ENCODE measurements at regions not wholly inside any gene's neighbourhood (a gene's known extent, or its start where the extent isn't known, plus 50 kb on each side); places are given as distances from the start of the nearest gene placed in this dataset.

GRCh38 chr4:26056406-26056805 is 142.4 kb downstream of the SMIM20 start:
- TF ChIP-seq, protein P1, sequence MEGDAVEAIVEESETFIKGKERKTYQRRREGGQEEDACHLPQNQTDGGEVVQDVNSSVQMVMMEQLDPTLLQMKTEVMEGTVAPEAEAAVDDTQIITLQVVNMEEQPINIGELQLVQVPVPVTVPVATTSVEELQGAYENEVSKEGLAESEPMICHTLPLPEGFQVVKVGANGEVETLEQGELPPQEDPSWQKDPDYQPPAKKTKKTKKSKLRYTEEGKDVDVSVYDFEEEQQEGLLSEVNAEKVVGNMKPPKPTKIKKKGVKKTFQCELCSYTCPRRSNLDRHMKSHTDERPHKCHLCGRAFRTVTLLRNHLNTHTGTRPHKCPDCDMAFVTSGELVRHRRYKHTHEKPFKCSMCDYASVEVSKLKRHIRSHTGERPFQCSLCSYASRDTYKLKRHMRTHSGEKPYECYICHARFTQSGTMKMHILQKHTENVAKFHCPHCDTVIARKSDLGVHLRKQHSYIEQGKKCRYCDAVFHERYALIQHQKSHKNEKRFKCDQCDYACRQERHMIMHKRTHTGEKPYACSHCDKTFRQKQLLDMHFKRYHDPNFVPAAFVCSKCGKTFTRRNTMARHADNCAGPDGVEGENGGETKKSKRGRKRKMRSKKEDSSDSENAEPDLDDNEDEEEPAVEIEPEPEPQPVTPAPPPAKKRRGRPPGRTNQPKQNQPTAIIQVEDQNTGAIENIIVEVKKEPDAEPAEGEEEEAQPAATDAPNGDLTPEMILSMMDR (IDR thresholded peaks at IDR 0.05): no peak

GRCh38 chr4:26058537-26058936 is 144.5 kb downstream of the SMIM20 start:
- TF ChIP-seq, protein P1 (IDR thresholded peaks at IDR 0.05): no peak

GRCh38 chr4:26059391-26060154 is 145.6 kb downstream of the SMIM20 start:
- TF ChIP-seq, protein P1 (IDR thresholded peaks at IDR 0.05): no peak

GRCh38 chr4:26060286-26060685 is 146.3 kb downstream of the SMIM20 start:
- TF ChIP-seq, protein P1 (IDR thresholded peaks at IDR 0.05): no peak

- TF ChIP-seq, protein P1 (IDR thresholded peaks at IDR 0.05): peak; percentile 80
Observed at GRCh38 chr4:26061248-26061986, 147.4 kb downstream of the SMIM20 start.

GRCh38 chr4:26062215-26062614 is 148.2 kb downstream of the SMIM20 start:
- TF ChIP-seq, protein P1 (IDR thresholded peaks at IDR 0.05): no peak

DNA sequence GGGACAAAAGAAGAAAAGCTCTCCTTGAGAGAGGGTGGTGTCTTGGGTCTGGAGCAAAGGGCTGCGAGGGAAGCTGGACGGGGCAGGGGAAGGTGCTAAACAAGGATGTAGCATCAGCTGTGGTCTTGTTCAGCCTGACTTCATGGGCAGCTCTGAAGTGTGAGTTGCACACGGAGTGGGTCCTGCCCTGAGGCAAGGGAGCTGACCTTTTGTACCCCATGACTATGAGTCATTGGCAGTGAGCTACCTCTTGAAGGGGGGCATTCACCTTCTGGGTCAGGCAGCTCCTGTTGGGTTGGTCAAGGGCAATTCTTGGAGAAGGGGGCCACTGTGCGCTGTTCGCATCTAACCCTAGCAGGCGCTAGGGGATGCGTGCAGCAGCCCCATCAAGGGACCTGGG is 151.8 kb downstream of the SMIM20 start:
- TF ChIP-seq, protein P1 (IDR thresholded peaks at IDR 0.05): no peak
